ENCODE measurements at regions not wholly inside any gene's neighbourhood (a gene's known extent, or its start where the extent isn't known, plus 50 kb on each side); places are given as distances from the start of the nearest gene placed in this dataset.
"Not testable (repeated sequence)": the region's sequence is repeated elsewhere in the genome, so short reads cannot be mapped to it uniquely, and the experiment has no call there.

GRCh38 chr5:176048671-176049070, 80.6 kb upstream of the THOC3 start:
- POLR2A ChIA-PET, result not testable (repeated sequence)

GRCh38 chr5:176060472-176061268, 92.6 kb upstream of the THOC3 start:
- CTCF ChIA-PET, POLR2A ChIA-PET: not testable (repeated sequence)

More at GRCh38 chr5:176048671-176049070, 80.6 kb upstream of the THOC3 start:
- CTCF ChIA-PET, result not testable (repeated sequence)

- POLR2A ChIA-PET, CTCF ChIA-PET: not testable (repeated sequence)
Measured at GRCh38 chr5:176061269-176061622, 93.1 kb upstream of the THOC3 start.

- POLR2A ChIA-PET, CTCF ChIA-PET: not testable (repeated sequence)
Measured at GRCh38 chr5:176061660-176062059, 93.5 kb upstream of the THOC3 start.

- CTCF ChIA-PET, POLR2A ChIA-PET: not testable (repeated sequence)
Measured at GRCh38 chr5:176066262-176066945, 98.3 kb upstream of the THOC3 start.

- CTCF ChIA-PET, POLR2A ChIA-PET: not testable (repeated sequence)
Measured at GRCh38 chr5:176067162-176067561, 99.0 kb upstream of the THOC3 start.

- POLR2A ChIA-PET, CTCF ChIA-PET: not testable (repeated sequence)
Measured at GRCh38 chr5:176067948-176068347, 99.8 kb upstream of the THOC3 start.

- CTCF ChIA-PET, POLR2A ChIA-PET: not testable (repeated sequence)
Measured at GRCh38 chr5:176073996-176074571, 106.0 kb upstream of the THOC3 start.

GRCh38 chr5:176083717-176084116, 115.6 kb upstream of the THOC3 start:
- CTCF ChIA-PET, POLR2A ChIA-PET: not testable (repeated sequence)

GRCh38 chr5:176103083-176103482, 135.0 kb upstream of the THOC3 start:
- CTCF ChIA-PET, POLR2A ChIA-PET: not testable (repeated sequence)

GRCh38 chr5:176112888-176113287, 125.3 kb upstream of the SIMC1 start:
- CTCF ChIA-PET, POLR2A ChIA-PET: not testable (repeated sequence)

GRCh38 chr5:176113673-176114335, 124.4 kb upstream of the SIMC1 start:
- CTCF ChIA-PET, POLR2A ChIA-PET: not testable (repeated sequence)

GRCh38 chr5:176114825-176115224, 123.4 kb upstream of the SIMC1 start:
- CTCF ChIA-PET, POLR2A ChIA-PET: not testable (repeated sequence)

- CTCF ChIA-PET, POLR2A ChIA-PET: not testable (repeated sequence)
Measured at GRCh38 chr5:176117699-176118238, 120.5 kb upstream of the SIMC1 start.

GRCh38 chr5:176122361-176122760, 115.9 kb upstream of the SIMC1 start:
- POLR2A ChIA-PET, CTCF ChIA-PET: not testable (repeated sequence)

GRCh38 chr5:176124120-176124519, 114.1 kb upstream of the SIMC1 start:
- CTCF ChIA-PET, POLR2A ChIA-PET: not testable (repeated sequence)

GRCh38 chr5:176131771-176132170, 106.5 kb upstream of the SIMC1 start:
- POLR2A ChIA-PET, result no interaction called here
- CTCF ChIA-PET, result no interaction called here

GRCh38 chr5:176132471-176133288, 105.5 kb upstream of the SIMC1 start:
- CTCF ChIA-PET, result no interaction called here
- POLR2A ChIA-PET, result no interaction called here

GRCh38 chr5:176133289-176133870, 104.8 kb upstream of the SIMC1 start:
- ChIA-PET POLR2A (no interaction called here), CTCF (no interaction called here)

- POLR2A ChIA-PET, result no interaction called here
Measured at GRCh38 chr5:176133877-176134276, 104.3 kb upstream of the SIMC1 start.

More at GRCh38 chr5:176133877-176134276, 104.3 kb upstream of the SIMC1 start:
- CTCF ChIA-PET, result no interaction called here
